ENCODE measurements at regions not wholly inside any gene's neighbourhood (a gene's known extent, or its start where the extent isn't known, plus 50 kb on each side); places are given as distances from the start of the nearest gene placed in this dataset.

DNA sequence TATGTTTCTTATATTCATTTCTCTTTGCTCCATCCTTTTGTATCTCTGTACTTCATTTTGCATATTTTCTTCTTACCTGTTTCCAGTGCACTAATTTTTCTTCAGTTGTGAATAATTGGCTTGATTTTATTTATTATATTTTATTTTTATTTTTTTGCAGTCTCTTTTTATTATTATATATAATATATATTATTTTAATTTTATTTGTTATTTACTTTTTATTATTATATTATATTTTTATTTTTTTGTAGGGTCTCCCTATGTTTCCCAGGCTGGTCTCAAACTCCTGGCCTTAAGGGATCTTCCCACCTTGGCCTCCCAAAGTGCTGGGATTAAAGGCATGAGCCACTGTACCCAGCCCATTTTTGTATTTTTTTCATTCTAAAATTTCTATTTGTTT is 213.1 kb upstream of the TSC22D2 start:
- TF ChIP-seq, protein P1, sequence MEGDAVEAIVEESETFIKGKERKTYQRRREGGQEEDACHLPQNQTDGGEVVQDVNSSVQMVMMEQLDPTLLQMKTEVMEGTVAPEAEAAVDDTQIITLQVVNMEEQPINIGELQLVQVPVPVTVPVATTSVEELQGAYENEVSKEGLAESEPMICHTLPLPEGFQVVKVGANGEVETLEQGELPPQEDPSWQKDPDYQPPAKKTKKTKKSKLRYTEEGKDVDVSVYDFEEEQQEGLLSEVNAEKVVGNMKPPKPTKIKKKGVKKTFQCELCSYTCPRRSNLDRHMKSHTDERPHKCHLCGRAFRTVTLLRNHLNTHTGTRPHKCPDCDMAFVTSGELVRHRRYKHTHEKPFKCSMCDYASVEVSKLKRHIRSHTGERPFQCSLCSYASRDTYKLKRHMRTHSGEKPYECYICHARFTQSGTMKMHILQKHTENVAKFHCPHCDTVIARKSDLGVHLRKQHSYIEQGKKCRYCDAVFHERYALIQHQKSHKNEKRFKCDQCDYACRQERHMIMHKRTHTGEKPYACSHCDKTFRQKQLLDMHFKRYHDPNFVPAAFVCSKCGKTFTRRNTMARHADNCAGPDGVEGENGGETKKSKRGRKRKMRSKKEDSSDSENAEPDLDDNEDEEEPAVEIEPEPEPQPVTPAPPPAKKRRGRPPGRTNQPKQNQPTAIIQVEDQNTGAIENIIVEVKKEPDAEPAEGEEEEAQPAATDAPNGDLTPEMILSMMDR (IDR thresholded peaks at IDR 0.05): no peak
- TF ChIP-seq POLR2A (IDR thresholded peaks at IDR 0.05): no peak
